ENCODE measurements at regions not wholly inside any gene's neighbourhood (a gene's known extent, or its start where the extent isn't known, plus 50 kb on each side); places are given as distances from the start of the nearest gene placed in this dataset.

DNA sequence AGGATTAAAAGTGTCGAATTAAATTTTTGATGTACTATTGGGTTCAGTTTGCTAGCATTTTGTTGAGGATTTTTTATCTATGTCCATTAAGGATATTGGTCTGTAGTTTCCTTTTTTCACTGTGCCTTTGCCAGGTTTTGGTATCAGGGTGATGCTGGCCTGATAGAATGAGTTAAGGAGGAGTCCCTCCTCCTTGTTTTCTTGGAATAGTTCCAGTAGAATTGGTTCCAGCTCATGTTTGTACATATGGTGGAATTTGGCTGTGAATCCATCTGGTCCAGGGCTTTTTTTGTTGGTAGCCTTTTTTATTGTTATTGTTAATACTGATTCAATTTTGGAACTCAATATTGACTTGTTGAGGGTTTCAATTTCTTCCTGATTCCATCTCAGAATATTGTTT lies 141.8 kb downstream of the SIM1 start:
- no peak for TF ChIP-seq CTCF (IDR thresholded peaks at IDR 0.05)
- TF ChIP-seq EP300 (IDR thresholded peaks at IDR 0.05), result no peak

Data from tibial nerve (tissue), 4 donors.